Stimulated activated CD4-positive, alpha-beta T cell treated with anti-CD3 and anti-CD28 coated beads, Interleukin-1b, Interleukin-23, amount 100 ng/mL, for 48 hours (primary cell): ENCODE measurements at regions not wholly inside any gene's neighbourhood (a gene's known extent, or its start where the extent isn't known, plus 50 kb on each side); places are given as distances from the start of the nearest gene placed in this dataset.

Experiments
- DNase-seq: peaks from one replicate; pipeline ENCODE4 v3.0.0-alpha.2; 2020

- no peak for DNase-seq
These were observed 434.7 kb upstream of the ARRDC4 start for GRCh38 chr15:97525809-97526208.

DNA sequence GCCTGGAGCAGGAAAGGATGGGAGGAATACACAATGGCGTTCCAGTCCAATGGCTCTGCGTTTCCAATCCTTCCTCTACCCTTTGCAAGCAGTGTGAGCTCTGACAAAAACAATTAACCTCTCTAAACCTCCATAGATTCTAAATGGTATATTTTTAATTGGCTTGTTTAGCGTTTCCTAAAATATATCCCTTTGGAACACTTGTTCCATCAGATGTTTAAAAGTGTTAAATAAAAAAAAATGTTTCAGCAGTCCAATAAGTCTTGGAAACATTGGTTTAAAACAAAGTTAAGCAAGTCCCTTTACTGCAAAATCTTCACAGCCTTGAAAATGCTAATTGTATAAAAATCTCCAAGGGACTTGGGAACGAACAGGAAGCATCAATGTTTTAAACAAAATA lies 432.3 kb upstream of the ARRDC4 start:
- no peak for DNase-seq

- no peak for DNase-seq
These were observed 414.7 kb upstream of the ARRDC4 start for GRCh38 chr15:97545799-97546198.

GRCh38 chr15:97547381-97547780 lies 413.1 kb upstream of the ARRDC4 start:
- no peak for DNase-seq

DNA sequence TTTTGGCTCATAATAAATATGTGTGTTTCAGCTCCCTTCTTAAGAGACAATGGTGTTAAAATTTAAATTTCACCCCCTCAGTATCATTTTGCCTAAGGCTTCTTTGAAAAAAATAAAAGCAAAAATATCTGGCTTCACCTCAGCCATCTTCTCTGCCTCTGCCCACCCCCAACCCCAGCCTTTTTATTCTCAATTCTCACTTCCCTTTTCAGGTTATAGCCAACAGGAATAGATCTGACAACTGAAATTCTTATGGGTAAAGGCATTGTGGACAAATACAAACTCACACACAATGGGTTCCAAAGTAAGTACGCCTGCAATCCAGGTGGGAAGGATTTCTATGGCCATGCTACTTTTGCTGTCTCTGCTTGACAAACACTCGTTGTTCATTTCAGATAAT lies 399.0 kb upstream of the ARRDC4 start:
- no peak for DNase-seq

- no peak for DNase-seq
These were observed 397.0 kb upstream of the ARRDC4 start for GRCh38 chr15:97563516-97563915.

DNA sequence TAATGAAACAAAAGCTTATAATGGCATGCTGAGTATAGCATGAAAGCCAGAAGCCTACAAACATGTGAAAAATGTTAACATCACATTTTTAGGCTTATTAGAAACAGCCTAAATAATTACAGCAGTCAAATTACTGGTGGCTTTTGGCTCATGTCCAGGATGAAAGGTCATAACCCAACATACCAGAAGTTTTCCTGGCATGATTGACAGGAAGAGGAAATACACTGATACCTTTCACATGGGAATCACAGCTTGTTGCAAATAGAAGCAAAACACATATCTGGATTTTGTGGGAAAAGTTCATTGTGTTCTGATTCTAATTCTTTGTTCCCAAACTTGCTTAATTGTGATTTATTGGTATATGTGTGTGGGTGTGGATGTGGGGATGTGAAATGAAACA lies 393.5 kb upstream of the ARRDC4 start:
- DNase-seq, result no peak

DNA sequence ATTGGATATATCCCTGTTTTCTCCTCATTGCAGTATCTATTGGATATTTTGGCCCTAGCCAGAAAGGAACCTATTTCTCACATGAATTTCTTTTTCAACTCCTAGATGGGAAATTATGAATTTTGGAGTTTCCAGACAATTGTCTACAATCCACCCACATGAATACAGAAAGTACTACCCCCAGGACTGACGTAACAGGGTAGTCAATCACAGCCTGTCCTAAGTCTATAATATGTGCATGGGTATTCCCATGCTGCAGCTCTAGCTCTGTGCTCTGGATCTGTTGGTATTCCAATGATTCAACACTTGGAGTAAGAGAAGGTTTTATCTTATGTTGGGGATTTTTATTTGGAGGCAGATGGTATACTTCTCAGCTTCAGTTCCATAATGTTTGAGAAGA lies 393.1 kb upstream of the ARRDC4 start:
- DNase-seq, result no peak

- no peak for DNase-seq
These were observed 383.4 kb upstream of the ARRDC4 start for GRCh38 chr15:97576929-97577645.

DNA sequence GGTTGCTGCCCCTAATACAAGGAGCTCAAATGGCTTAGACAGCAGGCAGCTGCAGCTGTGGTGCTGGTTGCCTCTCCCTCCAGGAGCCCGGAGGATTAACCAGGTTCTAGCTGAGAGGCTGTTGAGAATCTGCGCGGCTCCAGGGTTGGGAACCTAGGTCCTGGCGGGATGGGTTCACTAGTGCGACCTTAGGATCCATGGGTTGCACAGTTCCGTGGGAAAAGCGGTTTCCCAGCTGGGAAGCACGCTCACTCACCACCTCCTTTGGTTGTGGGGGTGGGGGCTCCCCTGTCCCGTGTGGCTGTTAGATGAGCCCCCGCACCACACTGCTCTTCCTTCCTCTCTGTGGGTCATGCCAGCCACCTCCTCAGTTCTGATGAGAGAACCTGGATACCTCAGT lies 375.1 kb upstream of the ARRDC4 start:
- DNase-seq, result no peak

DNA sequence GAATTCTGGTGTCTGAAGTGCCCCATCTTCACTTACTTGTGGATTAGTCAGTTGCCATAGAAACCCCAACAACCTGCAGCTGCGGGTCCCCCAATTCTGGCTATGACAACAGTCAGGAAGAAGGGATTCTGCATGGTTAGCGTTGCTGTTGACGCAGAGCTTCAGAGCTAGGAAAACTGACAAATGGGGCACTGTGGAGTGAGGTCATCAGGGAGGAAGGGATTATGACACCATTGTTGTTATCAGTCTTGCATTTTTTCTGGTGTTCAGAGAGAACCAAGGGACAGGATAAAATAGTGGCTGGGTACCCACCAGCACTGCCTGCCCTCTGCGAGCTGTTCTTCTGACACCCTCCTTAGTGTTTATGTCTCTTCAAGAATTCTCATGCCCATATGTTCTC lies 367.7 kb upstream of the ARRDC4 start:
- no peak for DNase-seq

- DNase-seq, result no peak
These were observed 362.7 kb upstream of the ARRDC4 start for GRCh38 chr15:97597801-97598200.

DNA sequence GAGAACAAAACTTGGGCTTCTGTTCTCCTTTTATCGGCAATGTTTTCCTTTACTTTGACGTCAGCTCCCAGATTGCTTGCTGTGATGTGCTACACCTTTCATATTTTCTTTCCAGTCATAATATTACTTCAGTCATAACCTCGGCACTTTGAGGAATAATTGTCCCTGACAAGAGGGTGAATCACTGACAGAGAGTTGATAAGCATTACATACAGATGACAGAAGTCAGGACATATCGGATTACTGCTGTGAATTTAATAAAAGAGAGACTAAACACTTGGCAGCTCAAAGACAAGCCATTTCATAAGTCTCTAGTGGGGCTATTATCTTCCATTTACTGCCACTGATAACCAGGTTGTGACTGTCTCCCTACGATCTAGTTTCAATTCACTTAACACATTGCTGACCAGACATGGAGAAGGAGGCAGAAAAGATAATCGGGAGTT lies 362.1 kb upstream of the ARRDC4 start:
- no peak for DNase-seq

GRCh38 chr15:97600190-97600589 lies 360.3 kb upstream of the ARRDC4 start:
- no peak for DNase-seq

DNA sequence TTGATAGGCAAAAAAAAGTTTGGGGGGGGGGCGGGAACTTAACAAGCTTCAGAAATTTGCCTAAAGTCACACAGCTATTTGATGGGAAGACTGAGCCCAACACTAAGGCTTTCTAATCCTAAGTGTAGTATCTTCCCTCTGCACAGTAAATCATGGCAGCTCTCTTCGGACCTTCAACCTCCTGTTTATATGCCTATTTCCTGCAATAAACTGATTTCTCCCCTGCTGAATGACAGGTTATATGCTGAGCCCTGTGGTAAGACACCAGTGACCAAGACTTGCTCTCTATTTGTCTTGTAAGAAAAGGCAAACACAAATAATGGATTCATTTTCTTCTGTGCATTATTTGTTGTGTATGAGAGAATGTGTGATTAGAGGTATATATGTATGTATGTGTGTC lies 355.8 kb upstream of the ARRDC4 start:
- no peak for DNase-seq

DNA sequence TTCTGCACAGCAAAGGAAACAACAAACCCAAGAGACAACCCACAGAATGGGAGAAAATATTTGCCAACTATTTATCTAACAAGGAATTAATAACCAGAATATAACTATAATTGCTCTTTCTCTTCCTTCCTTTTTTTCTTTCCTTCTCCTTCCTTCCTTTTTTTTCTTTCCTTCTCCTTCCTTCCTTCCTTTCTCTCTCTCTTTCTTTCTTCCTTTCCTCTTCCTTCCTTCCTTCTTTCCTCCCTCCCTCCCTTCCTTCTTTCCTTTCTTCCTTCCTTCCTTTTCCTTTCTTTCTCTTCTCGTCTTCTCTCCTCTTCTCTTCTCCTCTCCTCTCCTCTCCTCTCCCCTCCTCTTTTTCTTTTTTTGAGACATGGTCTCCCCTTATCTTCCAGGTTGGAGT lies 345.4 kb upstream of the ARRDC4 start:
- DNase-seq, result no peak

- DNase-seq, result no peak
These were observed 337.3 kb upstream of the ARRDC4 start for GRCh38 chr15:97623091-97623661.

GRCh38 chr15:97627634-97628033 lies 332.9 kb upstream of the ARRDC4 start:
- no peak for DNase-seq

DNA sequence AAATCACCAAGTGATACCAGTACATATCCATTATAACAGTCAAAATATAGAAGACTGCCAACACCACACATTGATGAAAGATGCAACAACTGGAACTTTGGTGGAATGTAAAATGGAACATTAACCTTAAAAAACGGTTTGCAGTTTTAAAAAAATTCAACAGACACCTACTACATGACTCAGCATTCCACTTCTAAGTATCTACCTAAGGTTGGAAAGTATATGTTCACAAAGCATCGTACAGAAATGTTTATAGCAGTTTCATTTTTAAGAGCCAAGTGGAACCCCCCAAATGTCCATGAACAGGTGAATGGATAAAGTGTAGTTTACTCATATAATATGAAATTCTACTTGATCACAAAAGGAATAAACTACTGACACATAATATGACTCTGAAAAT lies 314.7 kb upstream of the ARRDC4 start:
- no peak for DNase-seq

DNA sequence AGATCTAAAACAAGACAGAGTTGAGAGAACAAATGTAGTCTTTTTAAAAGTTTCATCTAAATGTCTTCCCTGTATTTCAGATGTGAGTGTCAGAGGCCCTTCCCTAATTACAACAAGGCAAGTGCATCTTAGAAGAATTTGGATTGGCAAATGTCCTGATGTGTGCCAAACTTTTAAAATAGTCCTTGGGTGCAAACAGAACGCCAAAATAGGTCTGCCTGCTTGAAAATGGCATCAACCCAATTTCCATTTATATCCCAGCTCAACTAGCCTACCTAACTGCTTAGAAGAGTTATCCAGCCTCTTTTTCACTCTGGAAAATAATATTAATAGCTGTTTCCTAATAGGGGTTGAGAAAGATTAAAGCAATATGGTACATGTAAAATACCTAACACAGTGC lies 311.8 kb upstream of the ARRDC4 start:
- DNase-seq, result no peak

GRCh38 chr15:97652041-97652440 lies 308.5 kb upstream of the ARRDC4 start:
- DNase-seq, result no peak

DNA sequence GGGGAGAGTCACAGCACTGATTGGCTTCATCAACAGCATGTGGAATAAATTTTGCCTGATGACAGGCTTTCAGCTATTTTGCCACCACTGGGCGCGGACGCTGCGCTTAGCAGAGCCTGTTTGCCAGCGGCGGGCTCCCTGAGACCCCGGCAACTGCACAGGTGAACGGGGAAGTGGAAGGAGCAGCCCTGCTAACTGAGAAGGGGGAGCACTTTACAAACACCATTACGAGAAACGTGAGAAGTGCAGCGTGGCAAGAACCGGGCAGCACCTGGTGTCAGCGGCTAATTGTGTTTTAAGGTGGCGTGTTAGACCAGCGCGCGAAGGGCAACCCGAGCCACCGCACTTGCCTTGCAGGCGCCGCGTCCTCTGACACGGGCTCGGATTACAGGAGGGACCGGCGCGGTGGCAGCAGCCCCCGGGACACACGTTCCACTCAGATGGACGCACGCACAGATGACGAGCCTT lies 307.8 kb upstream of the ARRDC4 start:
- no peak for DNase-seq

- no peak for DNase-seq
These were observed 306.6 kb upstream of the ARRDC4 start for GRCh38 chr15:97653896-97654295.

GRCh38 chr15:97654481-97655076 lies 305.9 kb upstream of the ARRDC4 start:
- DNase-seq, result no peak

GRCh38 chr15:97661796-97662195 lies 298.7 kb upstream of the ARRDC4 start:
- DNase-seq, result no peak
